ENCODE measurements at regions not wholly inside any gene's neighbourhood (a gene's known extent, or its start where the extent isn't known, plus 50 kb on each side); places are given as distances from the start of the nearest gene placed in this dataset.

DNA sequence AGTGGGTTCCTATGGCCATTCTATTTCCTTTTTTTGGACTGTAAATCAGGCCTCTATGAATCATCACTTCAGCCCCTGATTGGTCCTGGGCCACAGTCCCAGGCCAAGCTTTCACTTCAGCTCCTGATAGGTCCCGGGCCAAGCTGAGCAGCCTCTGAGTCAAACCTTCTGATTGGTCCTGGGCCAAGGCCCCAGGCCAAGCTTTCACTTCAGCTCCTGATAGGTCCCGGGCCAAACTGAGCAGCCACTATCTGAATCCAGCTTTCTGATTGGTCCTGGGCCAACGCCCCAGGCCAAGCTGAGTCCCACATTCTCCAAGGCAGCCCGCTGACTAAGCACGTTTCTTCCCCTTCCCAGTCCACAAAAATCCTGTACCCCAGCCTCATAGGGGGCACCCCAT lies 1972.9 kb upstream of the ACO1 start:
- Histone ChIP-seq H3K9me1 (ENCODE audit: insufficient read depth, low read length) (no peaks in the 10 kb centered on the region), H3K36me3 (ENCODE audit: control insufficient read depth, insufficient read depth, low read length) (no peaks in the 10 kb centered on the region), H3K4me2 (ENCODE audit: low read depth, low read length) (no peak overlapping the region), H3K23ac (ENCODE audit: low read depth, low read length) (no peak overlapping the region), H3K9me3 (ENCODE audit: control insufficient read depth, insufficient read depth, low read length) (peaks cover 12% of the 10 kb centered on the region), H3K4me1 (ENCODE audit: control insufficient read depth, insufficient read depth, low read length) (no peaks in the 10 kb centered on the region), H2BK5ac (ENCODE audit: low read depth, low read length, poor library complexity, severe bottlenecking) (no peak overlapping the region), H2BK20ac (ENCODE audit: low read depth, low read length) (no peak overlapping the region), H3K79me1 (ENCODE audit: low read depth in 1 of 2, low read length in 2 of 2) (no peaks in the 10 kb centered on the region), H4K8ac (ENCODE audit: low read depth in 2 of 2, low read length in 2 of 2) (no peak overlapping the region), H2AK9ac (replicated peaks; ENCODE audit: low read depth, low read length, poor library complexity) (no peak overlapping the region), H3K4me3 (ENCODE audit: insufficient read depth, low read depth, low read length) (no peak overlapping the region), H3K27ac (ENCODE audit: insufficient read depth, low read length) (no peak overlapping the region), H3K27me3 (ENCODE audit: control insufficient read depth, insufficient read depth, low read length) (no peaks in the 10 kb centered on the region), H2BK15ac (ENCODE audit: low read depth, low read length) (no peak overlapping the region), H4K5ac (ENCODE audit: low read depth, low read length) (no peak overlapping the region), H3K4ac (ENCODE audit: low read depth, low read length) (no peak overlapping the region), H3K9ac (ENCODE audit: low read depth, low read length) (no peak overlapping the region), H2AFZ (replicated peaks; ENCODE audit: low read length, poor library complexity) (no peak overlapping the region), H4K91ac (ENCODE audit: insufficient read depth, low read depth, low read length) (no peak overlapping the region), H2BK120ac (ENCODE audit: low read depth, low read length) (no peak overlapping the region), H3K18ac (ENCODE audit: low read depth, low read length) (no peak overlapping the region), H2AK5ac (ENCODE audit: low read depth, low read length) (no peak overlapping the region), H3K56ac (ENCODE audit: extremely low read depth, insufficient read depth, low read length) (no peak overlapping the region), H3K14ac (replicated peaks; ENCODE audit: low read depth, low read length) (no peak overlapping the region), H4K20me1 (ENCODE audit: insufficient read depth, low read length) (no peaks in the 10 kb centered on the region)
- dilution Hi-C loops (cut with HindIII; ENCODE audit: low sequenced_read_pairs, unreplicated experiment) (no loop called here), in situ Hi-C loops (cut with MboI; ENCODE audit: low sequenced_read_pairs) (no loop called here), intact Hi-C loops (cut with micrococcal nuclease) (no loop called here)
- BruUV-seq (replicated peaks), result no TSS peak
- ATAC-seq (ENCODE audit: low read depth) (no peak), DNase-seq (no peak)
- POLR2A ChIA-PET (ENCODE audit: unreplicated experiment), result no interaction called here
- CTCF ChIA-PET, result no interaction called here
- TF ChIP-seq NFE2L2 (IDR thresholded peaks at IDR 0.05; ENCODE audit: low read depth, low read length), result no peak
- TF ChIP-seq, protein P1, sequence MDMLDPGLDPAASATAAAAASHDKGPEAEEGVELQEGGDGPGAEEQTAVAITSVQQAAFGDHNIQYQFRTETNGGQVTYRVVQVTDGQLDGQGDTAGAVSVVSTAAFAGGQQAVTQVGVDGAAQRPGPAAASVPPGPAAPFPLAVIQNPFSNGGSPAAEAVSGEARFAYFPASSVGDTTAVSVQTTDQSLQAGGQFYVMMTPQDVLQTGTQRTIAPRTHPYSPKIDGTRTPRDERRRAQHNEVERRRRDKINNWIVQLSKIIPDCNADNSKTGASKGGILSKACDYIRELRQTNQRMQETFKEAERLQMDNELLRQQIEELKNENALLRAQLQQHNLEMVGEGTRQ (IDR thresholded peaks at IDR 0.05; ENCODE audit: low read depth, low read length), result no peak
- no peak for TF ChIP-seq RCOR1 (IDR thresholded peaks at IDR 0.05; ENCODE audit: insufficient replicate concordance, low read length)
- no peak for TF ChIP-seq CHD1 (IDR thresholded peaks at IDR 0.05; ENCODE audit: low read depth, low read length)
- no peak for TF ChIP-seq RFX5 (IDR thresholded peaks at IDR 0.05; ENCODE audit: low read depth, low read length)
- TF ChIP-seq MXI1 (IDR thresholded peaks at IDR 0.05; ENCODE audit: borderline replicate concordance, low read depth, low read length), result no peak
- no peak for TF ChIP-seq POLR2A (IDR thresholded peaks at IDR 0.05; ENCODE audit: low read depth, low read length)
- TF ChIP-seq SMC3 (IDR thresholded peaks at IDR 0.05; ENCODE audit: low read depth, low read length), result no peak
- no peak for TF ChIP-seq FOS (IDR thresholded peaks at IDR 0.05; ENCODE audit: low read depth, low read length)
- no peak for TF ChIP-seq BHLHE40 (IDR thresholded peaks at IDR 0.05; ENCODE audit: low read depth, low read length)
- no peak for TF ChIP-seq MAZ (IDR thresholded peaks at IDR 0.05; ENCODE audit: borderline replicate concordance, low read depth, low read length)
- no peak for TF ChIP-seq RAD21 (IDR thresholded peaks at IDR 0.05; ENCODE audit: low read length)
- TF ChIP-seq MAFK (IDR thresholded peaks at IDR 0.05; ENCODE audit: low read depth, low read length), result no peak
- TF ChIP-seq, protein P2, sequence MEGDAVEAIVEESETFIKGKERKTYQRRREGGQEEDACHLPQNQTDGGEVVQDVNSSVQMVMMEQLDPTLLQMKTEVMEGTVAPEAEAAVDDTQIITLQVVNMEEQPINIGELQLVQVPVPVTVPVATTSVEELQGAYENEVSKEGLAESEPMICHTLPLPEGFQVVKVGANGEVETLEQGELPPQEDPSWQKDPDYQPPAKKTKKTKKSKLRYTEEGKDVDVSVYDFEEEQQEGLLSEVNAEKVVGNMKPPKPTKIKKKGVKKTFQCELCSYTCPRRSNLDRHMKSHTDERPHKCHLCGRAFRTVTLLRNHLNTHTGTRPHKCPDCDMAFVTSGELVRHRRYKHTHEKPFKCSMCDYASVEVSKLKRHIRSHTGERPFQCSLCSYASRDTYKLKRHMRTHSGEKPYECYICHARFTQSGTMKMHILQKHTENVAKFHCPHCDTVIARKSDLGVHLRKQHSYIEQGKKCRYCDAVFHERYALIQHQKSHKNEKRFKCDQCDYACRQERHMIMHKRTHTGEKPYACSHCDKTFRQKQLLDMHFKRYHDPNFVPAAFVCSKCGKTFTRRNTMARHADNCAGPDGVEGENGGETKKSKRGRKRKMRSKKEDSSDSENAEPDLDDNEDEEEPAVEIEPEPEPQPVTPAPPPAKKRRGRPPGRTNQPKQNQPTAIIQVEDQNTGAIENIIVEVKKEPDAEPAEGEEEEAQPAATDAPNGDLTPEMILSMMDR (conservative IDR thresholded peaks at IDR 0.05; ENCODE audit: low read depth, low read length), result no peak
- WGBS, 2 experiments (ENCODE audit: extremely low coverage in 2 of 2, insufficient read length in 1 of 2), result 50% methylated on average over 1 of the region's 5 CpGs; no CpG with 5 or more reads in 1 of the 2 experiments
